Right kidney (tissue), 1 donor: ENCODE measurements at regions not wholly inside any gene's neighbourhood (a gene's known extent, or its start where the extent isn't known, plus 50 kb on each side); places are given as distances from the start of the nearest gene placed in this dataset.
A peak's percentile ranks its signal among the peaks of the same experiment; 100 is the strongest.
"Not testable (repeated sequence)": the region's sequence is repeated elsewhere in the genome, so short reads cannot be mapped to it uniquely, and the experiment has no call there.

Experiments used
- DNase-seq: peaks from one replicate; pipeline ENCODE4 v3.0.0-alpha.2; 2016

DNA sequence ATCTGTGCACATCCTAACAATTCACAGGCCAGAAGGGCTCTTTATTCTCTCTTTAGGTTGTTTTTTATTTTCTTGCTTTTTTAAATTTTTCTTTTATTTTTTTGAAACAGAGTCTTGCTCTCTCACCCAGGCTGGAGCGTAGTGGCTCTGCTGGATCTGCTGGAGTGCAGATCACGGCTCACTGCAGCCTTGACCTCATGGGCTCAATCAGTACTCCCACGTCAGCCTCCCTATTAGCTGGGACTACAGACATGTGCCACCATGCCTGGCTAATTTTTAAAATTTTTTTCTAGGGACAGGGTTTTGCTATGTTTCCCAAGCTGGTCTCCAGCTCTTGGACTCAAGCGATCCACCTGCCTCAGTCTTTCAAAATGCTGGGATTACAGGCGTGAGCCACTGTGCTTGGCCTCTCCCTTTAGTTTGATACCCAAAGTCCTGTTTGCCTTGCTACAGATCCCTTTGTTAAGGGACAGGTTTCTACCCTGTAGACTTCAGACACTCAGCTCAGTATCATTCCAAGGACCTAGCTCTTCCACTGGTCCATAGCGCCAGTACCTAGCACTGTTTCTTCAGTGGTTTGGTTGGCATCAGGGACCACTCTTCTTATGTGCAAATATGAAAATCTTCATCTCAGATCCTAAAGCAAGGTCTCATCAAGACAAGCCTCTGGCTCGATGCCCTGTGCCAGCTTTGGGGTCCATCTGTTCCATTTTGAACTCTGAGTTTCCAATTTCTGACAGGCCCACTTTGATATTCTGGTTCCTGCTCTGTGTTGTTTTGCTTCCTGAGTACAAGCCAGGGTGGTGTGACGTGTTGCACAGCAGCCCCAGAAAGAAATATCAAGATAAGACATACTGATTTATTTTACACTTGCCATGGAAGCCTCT lies 211.7 kb downstream of the FAT3 start:
- no peak for DNase-seq

DNA sequence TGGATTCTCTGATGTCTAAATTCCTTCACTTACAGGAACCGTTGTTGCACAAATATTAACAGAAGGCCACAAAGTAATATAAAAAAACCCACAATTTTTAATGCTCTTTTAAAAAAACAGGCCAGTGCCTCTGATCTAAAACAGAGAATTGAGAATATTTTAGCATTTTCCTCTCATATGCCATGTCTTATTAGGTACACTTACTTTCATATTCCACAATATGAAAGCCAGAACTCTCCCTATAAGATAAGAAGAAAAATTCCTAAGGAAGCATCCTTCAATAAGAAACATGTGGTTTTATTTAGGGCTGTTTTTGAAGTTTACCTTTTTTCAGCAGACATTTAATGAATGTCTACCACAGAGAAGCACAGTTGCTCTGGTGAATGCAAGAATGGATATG lies 214.5 kb downstream of the FAT3 start:
- DNase-seq, result no peak

DNA sequence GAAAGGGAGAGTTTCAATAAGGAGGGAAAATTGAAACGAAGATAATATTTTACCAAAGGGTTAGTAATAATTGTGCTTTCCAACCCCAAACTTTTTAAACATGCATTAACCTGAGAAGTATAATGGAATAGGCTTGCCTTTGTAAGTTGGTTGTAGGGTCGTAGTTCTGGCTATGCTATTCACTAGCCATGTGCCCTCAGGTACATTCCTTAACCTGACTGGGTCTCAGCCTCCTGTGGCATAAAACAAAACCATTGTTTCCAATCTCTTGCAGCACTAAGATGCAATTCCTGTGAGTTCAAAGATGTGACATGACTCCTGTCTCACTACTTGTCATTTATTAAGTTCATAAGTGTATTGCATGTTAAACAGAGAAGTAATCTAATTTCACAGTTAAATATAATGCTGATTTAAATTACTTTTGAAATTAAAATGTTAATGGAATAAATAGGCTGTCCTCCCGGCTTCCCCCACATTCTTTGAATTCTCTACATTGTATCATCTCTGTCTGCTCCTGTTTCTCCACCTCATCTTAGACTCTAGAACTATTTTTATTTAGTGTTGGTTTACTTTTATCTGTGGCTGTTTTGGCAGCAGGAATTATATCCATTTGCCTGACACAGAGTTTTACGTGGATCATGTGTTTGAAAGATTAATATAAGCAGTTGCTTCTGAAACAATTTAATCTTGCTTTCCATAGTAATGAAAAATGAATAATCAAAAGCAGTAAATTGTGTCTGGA lies 216.3 kb downstream of the FAT3 start:
- no peak for DNase-seq

DNA sequence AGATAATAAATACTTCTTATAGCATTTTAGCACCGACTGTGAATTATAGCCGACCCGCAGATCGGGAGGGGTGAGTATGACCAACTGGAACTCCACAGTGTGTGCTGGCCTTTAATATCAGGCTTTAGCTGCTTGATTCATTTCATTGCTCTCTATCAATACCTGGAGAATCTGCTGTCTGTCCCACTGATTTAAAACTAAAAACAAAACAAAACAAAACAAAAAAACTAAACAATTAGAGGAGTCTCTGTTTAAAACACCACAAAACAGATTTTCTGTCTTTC lies 216.8 kb downstream of the FAT3 start:
- no peak for DNase-seq

DNA sequence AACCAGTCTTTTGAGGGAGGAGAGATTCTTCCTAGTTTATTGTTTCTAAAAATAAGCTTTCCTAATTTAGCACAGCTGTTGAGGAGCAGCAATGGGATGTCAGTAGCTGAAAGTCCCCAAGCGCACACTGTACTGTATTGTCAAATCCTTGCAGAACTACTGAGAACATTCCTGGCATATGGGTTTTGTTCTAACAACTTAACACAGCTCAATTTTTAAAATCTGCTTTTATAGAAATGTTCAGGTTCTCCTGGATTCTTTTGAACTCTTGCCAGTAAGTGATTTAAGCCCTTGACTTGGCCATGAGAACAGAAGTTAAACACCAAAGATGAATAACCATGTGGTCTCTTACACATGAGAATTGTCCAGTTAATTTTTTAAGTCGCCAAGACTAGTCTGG lies 218.6 kb downstream of the FAT3 start:
- DNase-seq, result no peak

DNA sequence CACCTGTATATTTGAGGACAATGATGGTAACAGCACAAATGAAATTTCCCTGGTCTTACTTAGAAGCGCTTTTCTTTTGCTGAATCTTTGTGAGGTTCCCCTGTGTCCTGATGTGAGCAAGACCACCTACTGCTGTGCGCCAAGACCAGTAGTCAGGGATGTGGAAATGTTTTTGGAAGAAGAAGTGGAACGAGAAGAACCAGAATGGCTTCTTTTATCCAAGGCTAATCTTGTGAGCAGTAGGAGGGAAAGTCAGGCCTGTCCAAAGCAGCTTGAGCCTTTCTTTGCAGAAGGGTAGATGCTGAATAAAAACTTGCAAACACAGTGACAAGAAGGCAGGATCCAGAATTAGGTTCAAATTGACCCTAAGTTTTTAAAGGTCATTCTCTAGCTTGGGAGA lies 223.0 kb downstream of the FAT3 start:
- no peak for DNase-seq

DNA sequence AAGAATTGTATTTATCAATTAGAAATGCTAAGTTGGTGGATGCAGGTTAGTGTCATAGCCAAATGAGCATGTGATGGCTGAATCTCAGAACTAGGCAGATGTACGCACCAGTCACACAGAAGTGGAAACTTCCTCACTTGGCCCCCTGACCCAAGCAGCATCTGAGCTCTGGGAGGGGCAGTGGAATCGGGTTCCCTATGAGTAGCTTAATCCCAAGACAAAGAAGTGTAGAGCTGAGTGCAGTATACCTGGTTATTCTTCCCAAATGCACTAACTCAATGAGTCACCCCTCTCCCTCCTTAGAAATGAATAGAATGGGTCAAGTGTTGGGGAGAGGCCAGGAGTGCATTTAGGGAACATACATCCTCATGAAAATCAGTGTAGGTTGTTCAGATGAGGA lies 224.6 kb downstream of the FAT3 start:
- no peak for DNase-seq

DNA sequence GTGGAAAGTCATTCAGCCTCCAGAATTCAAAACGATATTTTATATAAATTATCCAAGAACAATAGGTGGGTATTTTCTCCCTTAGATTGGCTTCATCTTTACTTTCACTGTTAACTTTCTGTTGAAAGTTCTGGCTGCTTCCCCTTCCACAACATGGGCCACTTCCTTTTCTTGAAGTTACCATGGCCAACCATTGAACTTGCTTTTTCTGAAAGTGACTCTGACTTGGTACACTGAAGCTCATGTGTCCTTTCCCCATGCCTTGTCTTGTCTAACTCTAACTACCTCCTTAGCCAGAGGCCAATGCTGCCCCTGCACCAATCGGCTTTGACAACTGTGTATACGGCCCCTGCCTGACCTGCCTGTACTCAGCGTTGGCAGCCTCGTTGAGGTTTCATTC lies 225.2 kb downstream of the FAT3 start:
- DNase-seq, result no peak

DNA sequence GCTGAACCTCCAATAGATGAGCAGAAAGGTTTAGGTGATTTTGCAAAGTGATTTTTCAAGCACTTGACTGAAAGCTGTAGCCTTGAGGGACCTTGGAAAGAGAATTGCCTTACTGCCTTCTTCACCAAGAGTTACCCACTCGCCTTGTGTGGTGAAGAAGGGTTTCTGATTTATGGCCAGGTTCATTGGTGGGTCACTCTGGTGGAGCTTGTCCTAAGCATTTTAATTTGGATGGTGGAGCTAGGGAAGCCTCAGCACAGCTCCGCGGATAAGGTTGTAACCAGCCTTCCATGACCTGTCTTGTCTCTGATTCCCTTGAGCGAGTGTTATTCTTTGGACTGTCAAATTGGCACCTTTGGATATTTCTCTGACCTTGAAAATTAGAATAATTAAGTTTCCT lies 226.4 kb downstream of the FAT3 start:
- no peak for DNase-seq

DNA sequence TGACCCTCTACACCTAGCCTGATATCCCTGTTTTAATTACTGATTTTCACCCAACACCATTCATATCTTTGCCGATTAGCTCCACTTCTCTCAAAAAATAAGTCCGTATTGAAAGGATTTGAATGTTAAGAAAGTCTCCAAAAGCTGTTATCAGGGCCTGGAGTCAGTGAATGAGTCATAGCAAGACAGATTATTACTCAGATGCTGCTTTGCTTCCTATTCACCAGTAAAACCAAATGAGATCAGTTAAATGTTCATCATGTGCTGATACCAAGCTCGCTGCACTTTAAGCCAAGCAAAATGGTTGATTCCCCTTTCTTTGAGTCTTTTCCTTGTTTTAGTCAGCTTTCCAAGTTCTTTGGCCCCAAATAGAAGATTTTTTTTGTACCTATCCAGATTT lies 228.4 kb downstream of the FAT3 start:
- DNase-seq, result no peak

DNA sequence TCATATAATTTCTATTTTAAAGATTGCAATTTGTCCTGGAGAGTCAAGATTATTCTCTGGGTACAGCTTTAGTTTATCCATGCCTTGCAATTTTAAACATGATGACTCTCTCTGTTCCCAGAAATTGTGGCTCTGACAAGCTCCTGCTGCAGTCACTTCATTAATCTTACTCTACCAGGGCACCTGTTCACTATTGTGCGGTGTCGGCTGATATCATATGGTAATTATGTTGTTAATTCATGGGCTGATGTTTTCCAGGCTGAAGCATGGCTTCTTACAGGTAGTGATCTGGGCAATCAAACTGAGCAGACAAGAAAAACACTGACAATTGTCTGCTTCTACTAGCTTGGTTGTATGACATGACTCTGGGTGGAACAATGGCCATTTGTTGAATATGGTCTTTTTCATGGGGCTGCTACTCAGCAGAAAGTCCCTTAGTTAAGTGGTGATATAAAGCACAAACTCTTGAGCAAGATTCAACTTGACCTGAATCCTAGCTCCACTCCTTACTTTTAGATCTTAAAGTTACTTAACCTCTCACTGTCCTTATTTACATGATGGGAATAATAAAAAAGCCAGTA lies 230.7 kb downstream of the FAT3 start:
- DNase-seq, result no peak

DNA sequence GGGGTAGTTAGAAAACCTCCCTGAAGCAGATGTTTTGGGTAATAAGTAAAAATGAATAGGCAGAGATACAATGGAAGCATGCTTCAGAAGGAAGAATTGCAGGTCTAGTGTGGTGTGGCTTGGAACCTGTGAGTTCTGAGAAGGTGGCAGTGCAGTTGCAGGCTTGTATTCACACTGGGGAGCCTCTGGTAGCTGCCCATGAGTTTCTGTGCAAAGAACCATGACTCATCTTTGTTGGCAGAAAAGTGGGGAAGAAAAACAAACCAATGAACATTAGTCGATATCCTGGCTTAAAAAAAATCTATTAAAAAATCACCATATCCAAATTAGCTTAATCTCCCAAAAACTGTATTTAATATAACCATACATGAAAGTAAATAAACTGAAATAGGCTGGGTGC lies 232.6 kb downstream of the FAT3 start:
- DNase-seq, result no peak

DNA sequence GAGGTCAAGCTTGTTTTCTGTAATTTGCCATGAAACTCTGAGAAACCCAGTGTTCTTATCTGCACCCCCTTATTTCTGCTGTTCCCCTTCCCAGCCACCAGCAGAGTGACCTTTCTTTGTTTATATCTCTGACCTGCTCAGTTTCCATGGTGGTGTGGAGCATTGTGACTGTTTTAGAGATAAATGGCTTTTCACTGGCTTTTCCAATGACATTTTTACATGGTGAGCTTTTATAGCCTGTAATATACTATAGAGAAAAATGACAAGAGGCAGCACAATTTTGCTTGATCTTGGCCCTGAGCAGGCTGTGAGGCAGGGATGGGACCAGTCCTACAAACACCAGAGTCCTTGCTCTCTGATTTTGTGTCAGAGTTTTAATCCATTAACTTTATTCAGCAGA lies 233.9 kb downstream of the FAT3 start:
- no peak for DNase-seq

DNA sequence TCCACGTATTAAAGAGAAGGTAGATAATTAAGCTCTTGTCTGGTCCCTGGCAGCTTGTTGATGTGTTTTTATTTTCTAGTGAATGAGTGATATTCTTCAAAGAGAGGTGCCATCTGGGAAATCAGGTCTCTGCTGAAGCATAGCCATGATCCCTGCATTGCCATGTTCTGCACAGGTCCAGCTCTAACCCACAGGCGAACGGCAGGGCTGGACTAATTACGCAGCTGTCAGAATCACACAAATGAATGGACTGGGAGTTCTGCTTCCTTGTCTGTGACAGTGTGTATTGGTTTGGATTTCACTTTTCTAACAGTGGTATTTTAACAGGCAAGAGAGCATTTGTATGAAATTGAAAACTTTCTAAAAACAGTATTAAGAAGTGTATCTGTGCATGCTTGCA lies 235.6 kb downstream of the FAT3 start:
- no peak for DNase-seq

DNA sequence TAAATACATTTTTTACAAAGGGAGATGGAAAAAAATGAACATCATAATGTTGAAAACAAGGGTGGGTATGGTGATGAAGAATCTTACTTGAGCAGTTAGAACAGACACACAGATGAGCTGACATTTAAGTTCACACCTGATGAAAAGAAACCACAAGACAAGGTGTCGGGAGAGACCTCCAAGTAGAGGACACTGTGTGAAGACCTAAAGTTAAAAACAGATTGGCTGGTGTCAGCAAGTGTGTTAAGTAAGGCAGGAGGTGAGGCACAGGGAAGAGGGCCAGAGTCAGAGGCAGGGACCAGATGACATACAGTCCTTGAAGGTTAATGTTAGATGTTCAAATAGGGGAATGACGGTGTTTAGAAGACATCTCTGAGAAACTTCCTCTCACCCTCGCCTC lies 236.8 kb downstream of the FAT3 start:
- DNase-seq, result no peak

DNA sequence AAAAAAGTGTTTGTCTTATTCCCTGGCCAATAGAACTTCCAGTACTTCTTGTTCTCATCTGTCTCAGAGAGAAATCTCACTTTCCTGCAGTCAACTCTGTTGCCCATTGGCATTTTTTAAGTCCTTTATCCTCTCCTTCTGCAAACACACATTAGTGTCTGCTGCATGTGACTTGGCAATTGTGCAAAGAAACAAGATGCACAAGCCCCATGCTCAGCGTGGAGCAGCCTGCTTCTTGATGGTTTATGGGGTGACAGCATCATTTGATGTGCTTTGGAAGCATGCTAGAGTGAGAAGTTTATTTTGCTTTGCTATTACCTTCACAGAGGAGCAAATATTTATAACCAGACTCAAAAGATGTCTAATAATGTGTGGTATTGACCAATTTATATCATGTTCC lies 238.2 kb downstream of the FAT3 start:
- no peak for DNase-seq

DNA sequence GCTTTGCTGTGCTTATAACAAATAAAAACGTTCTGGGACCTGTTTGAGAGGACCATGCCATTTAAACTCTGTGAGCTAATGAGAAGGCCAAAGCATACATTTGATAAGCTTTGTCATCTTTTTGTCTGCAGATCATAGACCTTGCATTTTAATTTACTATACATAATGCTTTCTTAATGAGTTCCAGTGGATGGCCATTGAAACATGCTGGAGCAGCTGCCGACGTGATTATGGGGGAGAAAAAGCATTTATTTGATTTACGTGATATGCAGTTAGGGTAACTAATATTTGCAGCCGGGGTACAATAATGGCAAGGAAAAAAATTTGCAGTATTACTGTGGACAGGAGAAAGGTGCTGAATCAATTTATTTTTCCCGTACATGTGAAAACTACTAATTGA lies 240.2 kb downstream of the FAT3 start:
- no peak for DNase-seq

DNA sequence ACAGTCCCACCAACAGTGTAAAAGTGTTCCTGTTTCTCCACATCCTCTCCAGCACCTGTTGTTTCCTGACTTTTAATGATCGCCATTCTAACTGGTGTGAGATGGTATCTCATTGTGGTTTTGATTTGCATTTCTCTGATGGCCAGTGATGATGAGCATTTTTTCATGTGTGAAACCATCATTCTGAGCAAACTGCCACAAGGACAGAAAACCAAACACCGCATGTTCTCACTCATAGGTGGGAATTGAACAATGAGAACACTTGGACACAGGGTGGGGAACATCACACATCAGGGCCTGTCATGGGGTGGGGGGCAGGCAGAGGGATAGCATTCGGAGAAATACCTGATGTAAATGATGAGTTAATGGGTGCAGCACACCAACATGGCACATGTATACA lies 240.8 kb downstream of the FAT3 start:
- DNase-seq, result not testable (repeated sequence)

DNA sequence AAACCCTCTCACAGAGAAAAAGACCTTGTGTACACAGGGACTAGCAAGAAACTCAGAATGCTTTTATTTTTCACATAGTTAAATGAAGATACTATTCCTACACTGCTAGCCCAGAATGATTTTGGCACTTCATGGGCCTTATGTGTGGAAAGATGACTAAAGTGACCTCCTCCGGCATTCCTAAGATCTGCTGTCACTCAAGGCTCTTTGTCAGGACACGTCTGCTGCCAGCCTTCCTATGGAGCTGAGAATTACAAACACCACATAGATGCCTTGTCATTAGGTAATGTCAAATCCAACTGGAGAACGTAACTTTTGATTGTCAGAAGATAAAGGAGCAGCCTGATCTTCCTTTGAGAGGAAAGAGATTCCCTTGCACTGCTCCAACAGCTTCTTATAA lies 249.1 kb downstream of the FAT3 start:
- DNase-seq, result no peak

DNA sequence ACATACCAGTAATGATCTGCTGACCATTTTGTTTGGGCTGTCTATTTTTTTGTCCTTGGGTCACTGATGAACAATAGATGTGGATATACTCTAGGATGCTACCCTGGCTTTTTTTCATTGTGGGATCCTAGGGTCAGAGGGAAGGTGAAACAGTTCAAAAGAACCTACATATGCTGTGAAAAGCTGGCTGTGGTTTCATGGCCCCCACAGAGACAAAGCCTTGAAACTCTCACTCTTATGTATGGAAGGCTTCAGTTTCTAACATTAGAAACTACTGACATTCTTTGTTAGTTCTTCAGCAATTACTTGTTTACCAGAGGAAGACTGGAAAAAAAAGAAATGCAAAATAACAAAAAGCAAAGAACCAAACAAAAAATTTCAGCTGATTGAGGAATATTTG lies 250.7 kb downstream of the FAT3 start:
- DNase-seq, result no peak

DNA sequence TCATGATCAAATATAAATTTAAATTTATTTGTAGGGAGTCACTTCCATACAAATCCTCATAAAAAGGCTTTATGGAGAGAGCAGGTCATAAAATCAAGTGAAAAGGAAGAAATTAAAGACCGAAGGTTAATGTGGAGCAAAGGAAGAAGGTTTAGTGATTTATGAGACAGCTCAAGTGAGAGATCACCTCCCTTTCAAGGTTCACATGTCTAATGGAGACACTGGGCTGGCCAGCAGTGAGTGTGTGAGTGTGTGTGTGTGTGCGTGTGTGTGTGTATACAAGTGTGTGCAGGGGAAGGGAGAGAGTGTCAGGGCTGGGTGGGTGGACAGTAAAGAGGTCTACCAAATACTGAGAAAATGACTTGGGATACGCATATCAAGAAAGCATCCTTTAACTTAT lies 251.2 kb downstream of the FAT3 start:
- DNase-seq, result peak; percentile 36

DNA sequence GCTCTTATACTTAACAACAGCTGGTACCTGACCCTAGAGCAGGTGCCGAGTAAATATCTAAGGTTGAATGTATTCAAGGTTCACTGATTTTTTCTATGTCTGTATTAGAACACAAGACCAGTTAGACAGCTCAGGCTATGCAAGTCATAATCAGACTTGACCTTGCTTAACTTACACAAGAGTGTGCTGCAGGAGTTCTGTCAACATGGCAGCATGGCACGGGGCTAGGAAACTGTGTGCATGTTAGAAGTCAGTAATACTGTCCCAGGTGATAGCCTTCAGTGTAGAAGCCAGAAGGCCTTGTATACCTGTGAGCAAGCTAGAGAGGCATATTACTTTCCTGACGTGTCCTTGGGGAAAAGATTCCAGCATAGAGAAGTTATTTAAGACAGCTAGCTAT lies 253.1 kb downstream of the FAT3 start:
- DNase-seq, result no peak

DNA sequence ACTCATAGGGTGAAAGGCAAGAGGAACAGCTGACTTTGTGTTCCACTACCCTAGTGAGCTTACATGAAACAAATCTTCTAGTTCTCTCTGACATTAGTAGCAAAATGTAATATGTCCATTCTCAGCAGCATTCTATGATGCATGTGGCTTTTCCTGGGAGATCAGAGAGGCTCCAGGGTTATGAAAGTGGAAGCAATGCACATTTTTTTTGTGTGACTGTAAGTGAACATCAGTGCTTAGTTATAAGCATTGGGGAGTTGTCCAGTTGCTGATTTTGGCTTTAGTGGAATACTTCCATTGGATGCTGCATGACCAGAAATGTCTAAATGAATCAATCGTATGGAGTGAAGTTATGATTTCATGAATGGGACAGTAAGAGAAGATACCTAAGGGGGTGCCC lies 255.9 kb downstream of the FAT3 start:
- DNase-seq, result no peak

DNA sequence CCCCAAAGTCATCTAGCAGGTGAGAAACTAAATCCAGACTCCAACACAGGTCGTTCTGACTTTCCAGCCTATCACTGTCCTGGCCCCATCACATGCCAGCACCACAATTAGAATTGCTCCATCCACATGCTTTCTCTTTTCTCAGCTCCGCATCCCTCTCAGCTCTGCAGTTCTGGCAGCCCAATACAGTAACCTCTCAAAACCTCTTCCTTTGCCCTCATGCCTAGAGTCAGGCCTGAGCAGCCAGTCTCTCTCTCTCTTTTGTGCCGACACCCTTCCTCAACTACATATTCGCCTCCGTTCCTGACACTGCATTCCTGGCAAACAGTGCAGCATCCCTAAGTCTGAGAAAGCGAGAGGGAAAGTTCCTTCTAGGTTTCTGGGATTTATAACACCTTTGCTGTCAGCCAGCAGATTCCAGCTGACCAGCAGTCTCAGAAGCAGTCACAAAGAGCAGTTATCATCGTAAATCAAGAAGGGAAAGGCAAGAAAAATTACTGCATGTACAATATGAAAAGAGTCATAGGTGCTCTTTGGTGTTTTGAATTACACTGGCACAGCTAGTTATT lies 258.0 kb downstream of the FAT3 start:
- no peak for DNase-seq
